A673 (cell line): ENCODE measurements at regions not wholly inside any gene's neighbourhood (a gene's known extent, or its start where the extent isn't known, plus 50 kb on each side); places are given as distances from the start of the nearest gene placed in this dataset.

ENCODE experiments used
- BruUV-seq: library from RNA; stranded (reverse); fragments of 400-500 nt; replicated peaks from 2 replicates; lab custom pipeline; 2021; lab: Mats Ljungman, UMichigan
- CTCF ChIA-PET: fragments of 300-600 bp; sonication (Branson Sonifier 250); formaldehyde crosslinking; loops from one replicate; lab custom pipeline; 2022; ENCODE audit warnings: antibody characterized with exemption; lab: Charles Lee
- POLR2A ChIA-PET: fragments of 300-600 bp; sonication (Branson Sonifier 250); formaldehyde crosslinking; loops from one replicate; lab custom pipeline; 2022; ENCODE audit warnings: antibody characterized with exemption; ENCODE audit not compliant: low non-redundant PET; lab: Charles Lee
- DNase-seq: peaks from one replicate; pipeline ENCODE4 v3.0.0-alpha.2; 2015; ENCODE audit warnings: low spot score
- H3K27ac ChIP-seq: fragments of 200-600 bp; sonication (generic); 2 replicates; pipeline ENCODE4 v1.5.1; 2016; ENCODE audit warnings: mixed run types, low read depth, mild to moderate bottlenecking, mixed read lengths, antibody characterized with exemption, low read length; ENCODE audit not compliant: poor library complexity, severe bottlenecking
- H3K27me3 ChIP-seq: fragments of 200-600 bp; sonication (generic); replicated peaks from 2 replicates; pipeline ENCODE4 v1.6.1; 2017; ENCODE audit warnings: mixed run types, low read depth, mild to moderate bottlenecking, mixed read lengths, antibody characterized with exemption, low read length; ENCODE audit not compliant: insufficient read depth, poor library complexity
- H3K36me3 ChIP-seq: fragments of 200-600 bp; sonication (generic); 2 replicates; pipeline ENCODE4 v1.6.1; 2016; ENCODE audit warnings: mixed run types, mild to moderate bottlenecking, mixed read lengths, antibody characterized with exemption, low read length; ENCODE audit not compliant: insufficient read depth, poor library complexity, severe bottlenecking
- H3K4me1 ChIP-seq: fragments of 200-600 bp; sonication (generic); 2 replicates; pipeline ENCODE4 v1.6.1; 2017; ENCODE audit warnings: mixed run types, mild to moderate bottlenecking, mixed read lengths, antibody characterized with exemption, low read length; ENCODE audit not compliant: insufficient read depth, poor library complexity, severe bottlenecking
- H3K4me3 ChIP-seq: fragments of 200-600 bp; sonication (generic); 2 replicates; pipeline ENCODE4 v1.5.1; 2016; ENCODE audit warnings: low read depth, mixed run types, mild to moderate bottlenecking, mixed read lengths, low read length; ENCODE audit not compliant: poor library complexity, severe bottlenecking
- H3K9me3 ChIP-seq: fragments of 200-600 bp; sonication (generic); 2 replicates; pipeline ENCODE4 v1.6.1; 2016; ENCODE audit warnings: mixed run types, low read depth, mild to moderate bottlenecking, mixed read lengths, antibody characterized with exemption, low read length; ENCODE audit not compliant: poor library complexity, severe bottlenecking
- EZH2 ChIP-seq: fragments of 200-600 bp; sonication (generic); IDR thresholded peaks from 2 replicates; pipeline ENCODE4 v1.6.1; 2017; ENCODE audit warnings: borderline replicate concordance, low read depth, mild to moderate bottlenecking, mixed read lengths, antibody characterized with exemption, low read length; ENCODE audit not compliant: poor library complexity, severe bottlenecking
- intact Hi-C: fragments of 100-400 bp; cut with micrococcal nuclease; formaldehyde crosslinking; loops from one replicate; pipeline ENCODE4 v1.10.0; 2022; ENCODE audit not compliant: unreplicated experiment
- TF ChIP-seq, protein P1 (sequence below): fragments of 300-800, 200-600 bp; sonication (generic); conservative IDR thresholded peaks from 2 replicates; pipeline ENCODE4 v1.5.1; 2017; ENCODE audit warnings: low read depth, mild to moderate bottlenecking, antibody characterized with exemption, low read length, moderate library complexity, mixed read lengths

GRCh38 chr13:70505809-70506208, 397.6 kb upstream of the KLHL1 start:
- CTCF ChIA-PET = no interaction called here

DNA sequence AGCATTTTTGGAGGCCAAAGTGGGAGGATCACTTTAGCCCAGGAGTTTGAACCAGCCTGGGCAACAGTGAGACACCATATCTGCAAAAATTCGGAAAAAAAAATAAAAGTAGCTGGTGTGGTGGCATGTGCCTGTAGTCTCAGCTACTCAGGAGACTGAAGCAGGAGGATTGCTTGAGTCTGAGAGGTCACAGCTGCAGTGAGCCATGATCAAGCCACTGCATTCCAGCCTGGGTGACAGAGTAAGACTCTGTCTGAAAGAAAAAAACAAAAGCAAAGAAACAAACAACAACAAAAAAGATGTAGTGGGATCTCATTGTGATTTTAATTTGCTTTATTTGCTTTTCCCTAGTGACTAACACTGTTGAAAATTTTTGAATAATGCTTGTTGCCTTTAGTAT, 394.7 kb upstream of the KLHL1 start:
- no peak overlapping the region for H3K27ac ChIP-seq
- H3K27me3 ChIP-seq = no peaks in the 10 kb centered on the region
- BruUV-seq = no TSS peak
- no peaks in the 10 kb centered on the region for H3K36me3 ChIP-seq
- no peaks in the 10 kb centered on the region for H3K9me3 ChIP-seq
- ChIA-PET CTCF (no interaction called here), POLR2A (no interaction called here)
- no peaks in the 10 kb centered on the region for H3K4me1 ChIP-seq
- intact Hi-C loops = no loop called here
- no peak for TF ChIP-seq EZH2
- TF ChIP-seq, protein P1, sequence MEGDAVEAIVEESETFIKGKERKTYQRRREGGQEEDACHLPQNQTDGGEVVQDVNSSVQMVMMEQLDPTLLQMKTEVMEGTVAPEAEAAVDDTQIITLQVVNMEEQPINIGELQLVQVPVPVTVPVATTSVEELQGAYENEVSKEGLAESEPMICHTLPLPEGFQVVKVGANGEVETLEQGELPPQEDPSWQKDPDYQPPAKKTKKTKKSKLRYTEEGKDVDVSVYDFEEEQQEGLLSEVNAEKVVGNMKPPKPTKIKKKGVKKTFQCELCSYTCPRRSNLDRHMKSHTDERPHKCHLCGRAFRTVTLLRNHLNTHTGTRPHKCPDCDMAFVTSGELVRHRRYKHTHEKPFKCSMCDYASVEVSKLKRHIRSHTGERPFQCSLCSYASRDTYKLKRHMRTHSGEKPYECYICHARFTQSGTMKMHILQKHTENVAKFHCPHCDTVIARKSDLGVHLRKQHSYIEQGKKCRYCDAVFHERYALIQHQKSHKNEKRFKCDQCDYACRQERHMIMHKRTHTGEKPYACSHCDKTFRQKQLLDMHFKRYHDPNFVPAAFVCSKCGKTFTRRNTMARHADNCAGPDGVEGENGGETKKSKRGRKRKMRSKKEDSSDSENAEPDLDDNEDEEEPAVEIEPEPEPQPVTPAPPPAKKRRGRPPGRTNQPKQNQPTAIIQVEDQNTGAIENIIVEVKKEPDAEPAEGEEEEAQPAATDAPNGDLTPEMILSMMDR = no peak
- no peak overlapping the region for H3K4me3 ChIP-seq
- no peak for DNase-seq

More at GRCh38 chr13:70505809-70506208, 397.6 kb upstream of the KLHL1 start:
- Histone ChIP-seq H3K27me3 (no peaks in the 10 kb centered on the region), H3K36me3 (no peaks in the 10 kb centered on the region), H3K9me3 (no peaks in the 10 kb centered on the region), H3K4me3 (no peak overlapping the region), H3K4me1 (no peaks in the 10 kb centered on the region), H3K27ac (no peak overlapping the region)
- TF ChIP-seq, protein P1 = no peak
- TF ChIP-seq EZH2 = no peak
- POLR2A ChIA-PET = no interaction called here
- no TSS peak for BruUV-seq
- intact Hi-C loops = no loop called here
- no peak for DNase-seq

DNA sequence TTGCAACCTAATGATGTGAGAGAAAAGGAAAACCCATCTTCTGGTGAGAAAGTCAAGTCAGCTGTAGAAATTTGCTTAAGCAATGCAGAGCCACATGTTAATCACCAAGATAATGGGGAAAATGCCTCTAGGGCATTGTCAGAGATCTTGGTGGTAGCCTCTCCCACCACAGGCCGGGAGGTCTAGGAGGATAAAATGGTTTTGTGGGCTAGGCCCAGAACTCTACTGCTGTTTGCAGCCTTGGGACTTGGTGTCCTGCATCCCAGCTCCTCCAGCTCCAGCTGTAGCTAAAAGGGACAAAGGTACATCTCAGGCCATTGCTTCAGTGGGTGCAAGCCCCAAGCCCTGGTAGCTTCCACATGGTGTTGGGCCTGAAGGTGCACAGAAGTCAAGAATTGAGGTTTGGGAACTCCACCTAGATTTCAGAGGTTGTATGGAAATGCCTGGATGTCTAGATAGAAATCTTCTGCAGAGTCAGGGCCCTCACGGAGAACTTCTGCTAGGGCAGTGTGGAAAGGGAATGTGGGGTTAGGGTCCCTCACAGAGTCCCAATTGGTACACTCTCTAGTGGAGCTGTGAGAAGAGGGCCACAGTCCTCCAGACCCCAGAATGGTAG, 382.2 kb upstream of the KLHL1 start:
- TF ChIP-seq, protein P1 = no peak
- no peak for TF ChIP-seq EZH2
- H3K27me3 ChIP-seq = no peaks in the 10 kb centered on the region
- intact Hi-C loops = no loop called here

More for the DNA sequence above, 382.2 kb upstream of the KLHL1 start:
- no TSS peak for BruUV-seq
- Histone ChIP-seq H3K27ac (no peak overlapping the region), H3K4me3 (no peak overlapping the region), H3K36me3 (no peaks in the 10 kb centered on the region), H3K4me1 (no peaks in the 10 kb centered on the region), H3K9me3 (no peaks in the 10 kb centered on the region)
- ChIA-PET CTCF (no interaction called here), POLR2A (no interaction called here)
- DNase-seq = no peak
